GM12891 (cell line): ENCODE measurements at regions not wholly inside any gene's neighbourhood (a gene's known extent, or its start where the extent isn't known, plus 50 kb on each side); places are given as distances from the start of the nearest gene placed in this dataset.

ENCODE experiments used
- POLR2A ChIP-seq: IDR thresholded peaks from 2 replicates; pipeline ENCODE4 v1.6.1; 2011; ENCODE audit warnings: low read depth, low read length, control low read depth
- POLR2AphosphoS5 ChIP-seq: IDR thresholded peaks from 2 replicates; pipeline ENCODE4 v1.6.1; 2011; ENCODE audit warnings: low read depth, low read length, control low read depth
- SPI1 ChIP-seq: IDR thresholded peaks from 2 replicates; pipeline ENCODE4 v1.6.1; 2011; ENCODE audit warnings: low read depth, low read length, control low read depth
- TAF1 ChIP-seq: IDR thresholded peaks from 2 replicates; pipeline ENCODE4 v1.6.1; 2011; ENCODE audit warnings: low read depth, low read length, control low read depth

DNA sequence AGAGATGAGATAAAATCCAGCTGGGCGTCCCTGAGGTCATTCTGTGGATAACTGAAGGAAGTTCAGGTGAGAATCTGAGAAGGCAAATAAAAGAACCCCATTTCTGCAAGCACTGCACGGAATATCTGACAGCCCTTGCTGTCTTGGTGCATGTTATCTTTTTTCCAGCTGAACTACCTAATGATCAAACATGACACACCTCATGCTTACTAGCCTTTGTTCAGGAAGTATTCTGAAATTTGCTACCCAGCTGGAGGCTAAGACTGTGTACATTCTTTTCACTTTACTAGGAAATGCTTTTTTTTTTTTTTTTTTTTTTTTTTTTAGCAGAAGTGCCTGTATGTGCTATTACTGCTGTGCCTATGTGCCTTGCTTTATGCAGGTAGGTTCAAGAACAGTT, 718.1 kb downstream of the SMARCA1 start:
- TF ChIP-seq POLR2A (no peak), SPI1 (no peak), POLR2AphosphoS5 (no peak), TAF1 (no peak)
